Adrenal gland (tissue), 9 donors: ENCODE measurements at regions not wholly inside any gene's neighbourhood (a gene's known extent, or its start where the extent isn't known, plus 50 kb on each side); places are given as distances from the start of the nearest gene placed in this dataset.
"Not testable (repeated sequence)": the region's sequence is repeated elsewhere in the genome, so short reads cannot be mapped to it uniquely, and the experiment has no call there.

Experiments
- DNase-seq, 7 donors: peaks; one replicate each; pipeline ENCODE4 v3.0.0-alpha.2; 2019 to 2020
- H3K27ac ChIP-seq, 5 donors: fragments of 200-600 bp; sonication (generic) in 4 of 5; 1 replicate in 3 of 5; 2 replicates in 2 of 5; pipeline versions ENCODE4 v1.5.1 to v1.8.0; 2016 to 2020; ENCODE audit warnings: mild to moderate bottlenecking in 1 of 5
- H3K27me3 ChIP-seq: fragments of 200-600 bp; 2 replicates; pipeline ENCODE4 v1.8.0; 2021
- H3K36me3 ChIP-seq, 2 donors: fragments of 200-600 bp; replicated peaks in 1 of 2; 1 replicate in 1 of 2; 2 replicates in 1 of 2; pipeline versions ENCODE4 v1.5.1 to v1.8.0; 2018 to 2022
- H3K4me1 ChIP-seq, 2 donors: fragments of 200-600 bp; replicated peaks in 1 of 2; 1 replicate in 1 of 2; 2 replicates in 1 of 2; pipeline versions ENCODE4 v1.5.1 to v1.8.0; 2018 to 2021
- H3K4me3 ChIP-seq, 4 donors: fragments of 200-600 bp; sonication (generic) in 3 of 4; one replicate each; pipeline ENCODE4 v1.5.1; 2016 to 2018
- H3K9me3 ChIP-seq, 3 donors: fragments of 200-600 bp; sonication (generic) in 1 of 3; replicated peaks in 1 of 3; 1 replicate in 2 of 3; 2 replicates in 1 of 3; pipeline versions ENCODE4 v1.5.1 to v1.8.0; 2016 to 2021
- POLR2A ChIP-seq, 2 donors: fragments of 450-650 bp; IDR thresholded peaks; one replicate each; pipeline ENCODE4 v1.6.1; 2017; ENCODE audit warnings: antibody characterized with exemption in 2 of 2, mild to moderate bottlenecking in 2 of 2, moderate library complexity in 1 of 2
- WGBS, 4 donors: extraction: QIAGEN DNeasy Blood & Tissue Kit in 2 of 4; methylation state at CpG; one replicate each; pipeline versions ENCODE4 v1.1.5 to v1.1.7; 2013 to 2017; 5-methylcytosine and 5-hydroxymethylcytosine counted together
- intact Hi-C, 2 donors: fragments of 100-400 bp; cut with DNase I; formaldehyde crosslinking; loops; one replicate each; pipeline versions ENCODE4 v1.14.1 to v1.15.0; 2022 to 2023
- TF ChIP-seq, protein P1 (sequence below), 6 experiments: fragments of 450-650 bp in 4 of 6; fragments of 200-600 bp in 2 of 6; sonication (generic) in 1 of 6; IDR thresholded peaks; 1 replicate in 5 of 6; 2 replicates in 1 of 6; pipeline versions ENCODE4 v1.5.1 to v1.8.0; 2016 to 2021; ENCODE audit warnings: antibody characterized with exemption in 6 of 6, mild to moderate bottlenecking in 2 of 6, moderate library complexity in 1 of 6
- donor health status: healthy with polysubstance abuse.
- donor health status: Bipolar disorder and iron deficiency.
- donor health status: DM: yes; HTN: yes; CAD: no.
- donor health status: DM: no; HTN: no; CAD: no.
- donor health status: DM: no; HTN: no; CAD: no.

DNA sequence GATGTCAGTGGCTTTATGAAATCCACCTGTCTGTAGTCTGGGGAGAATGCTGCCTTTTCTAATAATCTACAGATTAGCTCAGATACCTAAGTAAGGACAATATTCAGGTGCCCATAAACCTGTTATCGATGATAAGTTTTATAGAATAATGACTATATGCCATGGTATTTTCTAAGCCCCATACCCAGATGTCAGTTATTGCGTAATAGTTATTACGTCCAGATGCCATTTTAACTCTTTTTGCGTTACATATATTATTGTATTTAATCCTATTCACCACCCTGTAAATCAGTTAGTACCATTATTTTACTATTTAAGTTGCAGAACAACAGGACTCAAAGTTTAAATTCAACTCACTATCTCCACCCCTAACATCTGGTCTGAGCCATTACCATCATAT is 1343.9 kb upstream of the ACO1 start:
- 80 to 91% (median 87%) methylated on average over 4 of the region's 4 CpGs for WGBS, 4 donors
- TF ChIP-seq, protein P1, sequence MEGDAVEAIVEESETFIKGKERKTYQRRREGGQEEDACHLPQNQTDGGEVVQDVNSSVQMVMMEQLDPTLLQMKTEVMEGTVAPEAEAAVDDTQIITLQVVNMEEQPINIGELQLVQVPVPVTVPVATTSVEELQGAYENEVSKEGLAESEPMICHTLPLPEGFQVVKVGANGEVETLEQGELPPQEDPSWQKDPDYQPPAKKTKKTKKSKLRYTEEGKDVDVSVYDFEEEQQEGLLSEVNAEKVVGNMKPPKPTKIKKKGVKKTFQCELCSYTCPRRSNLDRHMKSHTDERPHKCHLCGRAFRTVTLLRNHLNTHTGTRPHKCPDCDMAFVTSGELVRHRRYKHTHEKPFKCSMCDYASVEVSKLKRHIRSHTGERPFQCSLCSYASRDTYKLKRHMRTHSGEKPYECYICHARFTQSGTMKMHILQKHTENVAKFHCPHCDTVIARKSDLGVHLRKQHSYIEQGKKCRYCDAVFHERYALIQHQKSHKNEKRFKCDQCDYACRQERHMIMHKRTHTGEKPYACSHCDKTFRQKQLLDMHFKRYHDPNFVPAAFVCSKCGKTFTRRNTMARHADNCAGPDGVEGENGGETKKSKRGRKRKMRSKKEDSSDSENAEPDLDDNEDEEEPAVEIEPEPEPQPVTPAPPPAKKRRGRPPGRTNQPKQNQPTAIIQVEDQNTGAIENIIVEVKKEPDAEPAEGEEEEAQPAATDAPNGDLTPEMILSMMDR (IDR thresholded peaks at IDR 0.05), result no peak
- TF ChIP-seq POLR2A (IDR thresholded peaks at IDR 0.05), result no peak
- H3K9me3 ChIP-seq, result no peaks in the 10 kb centered on the region

DNA sequence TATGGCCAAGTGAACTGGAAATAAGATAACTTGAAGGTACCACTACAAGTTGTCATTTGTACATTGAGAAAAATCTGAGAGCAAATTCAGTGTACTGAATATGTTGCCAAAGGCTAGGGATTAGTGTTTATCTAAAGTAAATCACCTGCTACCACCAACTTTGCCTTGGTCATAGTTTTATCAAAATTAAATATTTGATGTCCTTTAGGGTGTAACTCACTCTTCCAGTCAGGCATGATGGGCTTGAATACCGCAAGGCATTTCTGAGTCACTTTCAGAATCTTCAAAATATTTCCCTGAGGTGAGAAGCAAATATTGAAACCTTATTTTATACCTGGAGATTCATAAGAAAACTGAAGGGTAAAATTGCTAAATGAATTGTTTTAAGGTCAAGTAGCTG is 1338.6 kb upstream of the ACO1 start:
- intact Hi-C loops, result no loop called here

More for the DNA sequence above, 1343.9 kb upstream of the ACO1 start:
- Histone ChIP-seq H3K27ac (no peak overlapping the region), H3K4me3 (no peak overlapping the region), H3K36me3 (no peaks in the 10 kb centered on the region), H3K4me1 (no peaks in the 10 kb centered on the region), H3K27me3 (no peaks in the 10 kb centered on the region)
- intact Hi-C loops, result no loop called here
- DNase-seq, result no peak

DNA sequence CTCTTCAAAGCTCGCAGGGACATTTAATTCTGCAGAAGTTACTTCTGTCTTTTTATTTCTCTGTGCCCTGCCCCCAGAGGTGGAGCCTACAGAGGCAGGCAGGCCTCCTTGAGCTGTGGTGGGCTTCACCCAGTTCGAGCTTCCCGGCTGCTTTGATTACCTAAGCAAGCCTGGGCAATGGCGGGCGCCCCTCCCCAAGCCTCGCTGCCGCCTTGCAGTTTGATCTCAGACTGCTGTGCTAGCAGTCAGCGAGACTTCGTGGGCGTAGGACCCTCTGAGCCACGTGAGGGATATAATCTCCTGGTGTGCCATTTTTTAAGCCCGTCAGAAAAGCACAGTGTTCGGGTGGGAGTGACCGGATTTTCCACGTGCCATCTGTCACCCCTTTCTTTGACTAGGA is 1322.9 kb upstream of the ACO1 start:
- H3K4me1 ChIP-seq, DNase-seq, H3K4me3 ChIP-seq, H3K27me3 ChIP-seq, H3K9me3 ChIP-seq, H3K27ac ChIP-seq, intact Hi-C loops, H3K36me3 ChIP-seq: not testable (repeated sequence)
- WGBS, 4 donors, result 77 to 87% (median 79%) methylated on average over 8 to 15 of the region's 15 CpGs

More for the DNA sequence above, 1338.6 kb upstream of the ACO1 start:
- no peaks in the 10 kb centered on the region for H3K27me3 ChIP-seq
- H3K36me3 ChIP-seq, result no peaks in the 10 kb centered on the region
- TF ChIP-seq, protein P1 (IDR thresholded peaks at IDR 0.05), result no peak
- no peak for TF ChIP-seq POLR2A (IDR thresholded peaks at IDR 0.05)
- no peaks in the 10 kb centered on the region for H3K4me1 ChIP-seq
- no peak overlapping the region for H3K4me3 ChIP-seq
- 88 to 100% (median 93%) methylated on average over 1 of the region's 1 CpG for whole genome bisulfite sequencing, 4 donors
- no peak overlapping the region for H3K27ac ChIP-seq
- H3K9me3 ChIP-seq, result no peaks in the 10 kb centered on the region
- no peak for DNase-seq

DNA sequence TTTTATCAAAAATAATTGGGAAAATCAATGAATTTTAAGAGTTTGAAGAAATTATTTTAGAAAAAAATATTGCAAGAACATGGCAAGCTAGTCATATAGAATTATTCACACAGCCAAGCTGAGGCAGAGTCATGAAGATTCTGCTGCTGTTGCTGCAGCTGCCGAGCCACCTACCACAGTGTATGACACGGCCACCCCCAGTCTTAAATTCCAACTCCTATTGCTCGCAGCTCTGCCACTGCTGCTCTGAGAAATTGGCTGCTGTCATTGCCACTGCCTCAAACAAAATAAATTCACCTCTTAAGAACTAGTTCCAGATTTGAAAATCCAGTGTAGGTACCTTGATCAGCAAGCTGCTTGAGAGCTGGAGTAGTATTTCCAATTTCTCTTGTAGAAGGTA is 1318.8 kb upstream of the ACO1 start:
- Histone ChIP-seq H3K36me3 (no peaks in the 10 kb centered on the region), H3K27me3 (no peaks in the 10 kb centered on the region), H3K4me1 (no peaks in the 10 kb centered on the region), H3K27ac (no peak overlapping the region), H3K4me3 (no peak overlapping the region), H3K9me3 (no peaks in the 10 kb centered on the region)
- no peak for TF ChIP-seq POLR2A (IDR thresholded peaks at IDR 0.05)
- TF ChIP-seq, protein P1 (IDR thresholded peaks at IDR 0.05), result no peak
- no peak for DNase-seq
- intact Hi-C loops, result no loop called here
- WGBS, 4 donors, result 61 to 75% (median 71%) methylated on average over 3 of the region's 3 CpGs

DNA sequence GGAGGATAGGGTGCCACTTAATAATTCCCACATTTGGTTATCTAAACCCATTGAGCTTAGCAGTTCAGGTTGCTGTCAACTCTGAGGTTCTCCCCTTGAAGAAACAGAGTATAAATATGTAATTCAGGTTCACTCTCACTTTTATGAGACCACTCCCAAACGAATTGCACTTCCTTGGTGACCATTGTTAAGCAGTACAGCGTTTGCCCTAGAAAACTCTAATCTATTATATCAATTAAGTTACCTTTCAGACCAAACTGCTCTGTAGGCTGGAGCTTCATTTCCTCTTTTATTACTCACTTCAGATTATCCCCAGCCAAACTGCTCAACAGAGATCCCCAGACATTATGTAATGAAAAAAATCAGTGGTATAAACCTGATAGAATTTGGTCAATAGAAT is 1317.0 kb upstream of the ACO1 start:
- Histone ChIP-seq H3K27me3 (no peaks in the 10 kb centered on the region), H3K36me3 (no peaks in the 10 kb centered on the region), H3K4me3 (no peak overlapping the region), H3K27ac (no peak overlapping the region), H3K9me3 (no peaks in the 10 kb centered on the region), H3K4me1 (no peaks in the 10 kb centered on the region)
- intact Hi-C loops, result no loop called here
- DNase-seq, result no peak
- WGBS, 4 donors, result 42 to 51% (median 49%) methylated on average over 2 of the region's 2 CpGs
- no peak for TF ChIP-seq POLR2A (IDR thresholded peaks at IDR 0.05)
- TF ChIP-seq, protein P1 (IDR thresholded peaks at IDR 0.05), result no peak
